GM18499 (cell line): ENCODE measurements at regions not wholly inside any gene's neighbourhood (a gene's known extent, or its start where the extent isn't known, plus 50 kb on each side); places are given as distances from the start of the nearest gene placed in this dataset.

Source experiments
- ATAC-seq: cut with Tn5 transposase; IDR thresholded peaks from one replicate; pipeline ENCODE4 v1.9.1; 2021; ENCODE audit warnings: moderate number of reproducible peaks; ENCODE audit not compliant: insufficient read depth, unreplicated experiment

- ATAC-seq = no peak
Measured at GRCh38 chr2:386406-387103, 98.7 kb upstream of the ALKAL2 start.

- ATAC-seq = no peak
Measured at GRCh38 chr2:385785-386184, 97.9 kb upstream of the ALKAL2 start.

GRCh38 chr2:385061-385460 lies 97.2 kb upstream of the ALKAL2 start:
- no peak for ATAC-seq

- no peak for ATAC-seq
Measured at GRCh38 chr2:383888-384287, 96.0 kb upstream of the ALKAL2 start.

- ATAC-seq = no peak
Measured at GRCh38 chr2:383178-383577, 95.3 kb upstream of the ALKAL2 start.

- no peak for ATAC-seq
Measured at GRCh38 chr2:382728-383022, 94.8 kb upstream of the ALKAL2 start.

- no peak for ATAC-seq
Measured at GRCh38 chr2:381941-382727, 94.2 kb upstream of the ALKAL2 start.

GRCh38 chr2:381181-381580 lies 93.3 kb upstream of the ALKAL2 start:
- ATAC-seq = no peak

GRCh38 chr2:380772-381171 lies 92.9 kb upstream of the ALKAL2 start:
- ATAC-seq = no peak

- ATAC-seq = no peak
Measured at GRCh38 chr2:380221-380620, 92.3 kb upstream of the ALKAL2 start.

GRCh38 chr2:379778-380177 lies 91.9 kb upstream of the ALKAL2 start:
- no peak for ATAC-seq

GRCh38 chr2:378364-378763 lies 90.5 kb upstream of the ALKAL2 start:
- no peak for ATAC-seq

GRCh38 chr2:377414-377813 lies 89.5 kb upstream of the ALKAL2 start:
- no peak for ATAC-seq

- ATAC-seq = no peak
Measured at GRCh38 chr2:375956-376307, 88.0 kb upstream of the ALKAL2 start.

- no peak for ATAC-seq
Measured at GRCh38 chr2:375270-375955, 87.5 kb upstream of the ALKAL2 start.

GRCh38 chr2:368386-368785 lies 80.5 kb upstream of the ALKAL2 start:
- ATAC-seq = no peak

GRCh38 chr2:367246-367645 lies 79.4 kb upstream of the ALKAL2 start:
- no peak for ATAC-seq

- no peak for ATAC-seq
Measured at GRCh38 chr2:366706-367105, 78.8 kb upstream of the ALKAL2 start.

- no peak for ATAC-seq
Measured at GRCh38 chr2:365367-366275, 77.7 kb upstream of the ALKAL2 start.

GRCh38 chr2:363824-364470 lies 76.1 kb upstream of the ALKAL2 start:
- ATAC-seq = no peak
